ENCODE measurements at regions not wholly inside any gene's neighbourhood (a gene's known extent, or its start where the extent isn't known, plus 50 kb on each side); places are given as distances from the start of the nearest gene placed in this dataset.

DNA sequence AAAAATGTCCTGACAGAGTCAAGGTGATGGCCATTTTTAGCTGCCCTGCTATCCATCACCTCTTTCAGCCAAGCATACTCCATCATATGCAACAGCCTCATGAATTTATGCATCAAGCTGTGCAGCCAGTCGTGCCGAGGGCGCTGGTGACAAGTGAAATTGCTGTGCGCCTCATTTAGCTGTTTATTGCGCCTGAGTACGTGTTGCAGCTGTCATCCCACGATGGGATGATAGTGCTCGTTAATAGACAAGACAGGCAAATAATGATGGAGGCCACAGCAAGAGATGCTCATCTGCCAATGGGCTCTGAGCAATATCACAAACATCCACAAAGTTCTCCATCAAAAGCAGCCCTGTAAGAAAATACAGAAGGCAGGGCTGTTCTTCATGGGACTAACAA, 562.3 kb upstream of the POU3F2 start:
- no peak for TF ChIP-seq CTCF (IDR thresholded peaks at IDR 0.05; ENCODE audit: control extremely low read depth in 1 of 3, insufficient read depth in 1 of 3, low read depth in 1 of 3, low read length in 3 of 3)
- TF ChIP-seq EP300 (IDR thresholded peaks at IDR 0.05; ENCODE audit: borderline replicate concordance in 1 of 2, low read depth in 2 of 2, low read length in 2 of 2), result no peak
- TF ChIP-seq, protein P1, sequence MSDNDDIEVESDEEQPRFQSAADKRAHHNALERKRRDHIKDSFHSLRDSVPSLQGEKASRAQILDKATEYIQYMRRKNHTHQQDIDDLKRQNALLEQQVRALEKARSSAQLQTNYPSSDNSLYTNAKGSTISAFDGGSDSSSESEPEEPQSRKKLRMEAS (IDR thresholded peaks at IDR 0.05), result no peak
- no peak for TF ChIP-seq YY1 (IDR thresholded peaks at IDR 0.05; ENCODE audit: low read depth, low read length)
- no peak for TF ChIP-seq CREB1 (IDR thresholded peaks at IDR 0.05)
- no peak for TF ChIP-seq POLR2A (IDR thresholded peaks at IDR 0.05; ENCODE audit: control extremely low read depth in 1 of 2, low read depth in 2 of 2, low read length in 2 of 2)
- no peak for TF ChIP-seq SP1 (IDR thresholded peaks at IDR 0.05; ENCODE audit: low read depth, low read length)
- TF ChIP-seq POLR2AphosphoS5 (IDR thresholded peaks at IDR 0.05; ENCODE audit: low read depth, low read length), result no peak
- TF ChIP-seq ZNF274 (IDR thresholded peaks at IDR 0.05; ENCODE audit: borderline replicate concordance, extremely low read depth, low read length), result no peak
